SU-DHL-6 (cell line): ENCODE measurements at regions not wholly inside any gene's neighbourhood (a gene's known extent, or its start where the extent isn't known, plus 50 kb on each side); places are given as distances from the start of the nearest gene placed in this dataset.

Experiments used
- H2AFZ ChIP-seq: fragments of 200-600 bp; sonication (generic); 2 replicates; pipeline ENCODE4 v1.6.1; 2014; ENCODE audit warnings: low read depth, mild to moderate bottlenecking, moderate library complexity, mixed read lengths, antibody characterized with exemption, low read length; ENCODE audit not compliant: severe bottlenecking
- H3F3A ChIP-seq: fragments of 200-600 bp; shearing (Covaris generic); 2 replicates; pipeline ENCODE4 v1.6.0; 2016; ENCODE audit warnings: antibody characterized with exemption, mild to moderate bottlenecking; ENCODE audit not compliant: insufficient read depth
- H3K27ac ChIP-seq: fragments of 200-600 bp; sonication (generic); 2 replicates; pipeline ENCODE4 v1.5.1; 2016; ENCODE audit warnings: low read depth, mild to moderate bottlenecking, low read length, moderate library complexity, mixed read lengths
- H3K27me3 ChIP-seq: fragments of 200-600 bp; sonication (generic), shearing (Covaris generic); 2 replicates; pipeline ENCODE4 v1.6.0; 2014; ENCODE audit warnings: mild to moderate bottlenecking, low read length
- H3K36me3 ChIP-seq: fragments of 200-600 bp; sonication (generic); 2 replicates; pipeline ENCODE4 v1.6.1; 2014; ENCODE audit warnings: mild to moderate bottlenecking, low read length, mixed read lengths
- H3K4me2 ChIP-seq: fragments of 300-600, 200-600 bp; shearing (Covaris generic), sonication (generic); 2 replicates; pipeline ENCODE4 v1.6.0; 2014; ENCODE audit warnings: low read length, low read depth, mild to moderate bottlenecking; ENCODE audit not compliant: poor library complexity, severe bottlenecking
- H3K4me3 ChIP-seq: fragments of 200-600 bp; sonication (generic); 2 replicates; pipeline ENCODE4 v1.5.1; 2014; ENCODE audit warnings: antibody characterized with exemption, low read length, mild to moderate bottlenecking, mixed read lengths; ENCODE audit not compliant: insufficient read depth, poor library complexity, severe bottlenecking
- H3K79me2 ChIP-seq: fragments of 200-600 bp; sonication (generic); 2 replicates; pipeline ENCODE4 v1.6.1; 2014; ENCODE audit warnings: mild to moderate bottlenecking, low read length, moderate library complexity; ENCODE audit not compliant: insufficient read depth
- H3K9ac ChIP-seq: fragments of 200-600 bp; sonication (generic); 2 replicates; pipeline ENCODE4 v1.7.0; 2014; ENCODE audit warnings: mild to moderate bottlenecking, low read length
- H3K9me2 ChIP-seq: fragments of 200-600 bp; sonication (generic); replicated peaks from 2 replicates; pipeline ENCODE4 v1.6.1; 2014; ENCODE audit warnings: low read length; ENCODE audit not compliant: insufficient read depth
- H3K9me3 ChIP-seq: fragments of 200-600 bp; sonication (generic); 2 replicates; pipeline ENCODE4 v1.6.1; 2014; ENCODE audit warnings: low read length, mixed read lengths; ENCODE audit not compliant: insufficient read depth
- H4K20me1 ChIP-seq: fragments of 200-600 bp; sonication (generic); 2 replicates; pipeline ENCODE4 v1.6.1; 2014; ENCODE audit warnings: low read depth, mild to moderate bottlenecking, antibody characterized with exemption, low read length, moderate library complexity, mixed read lengths
- EZH2phosphoT487 ChIP-seq: fragments of 200-600 bp; sonication (generic), shearing (Covaris generic); conservative IDR thresholded peaks from 2 replicates; pipeline ENCODE4 v1.6.1; 2018; ENCODE audit warnings: mild to moderate bottlenecking, antibody characterized with exemption, low read length, moderate library complexity, mixed read lengths
- TF ChIP-seq, protein P1 (sequence below): fragments of 200-600 bp; sonication (generic); IDR thresholded peaks from one replicate; pipeline ENCODE4 v1.5.1; 2017; ENCODE audit warnings: antibody characterized with exemption, mild to moderate bottlenecking, low read length, moderate library complexity; ENCODE audit not compliant: insufficient read depth, poor library complexity, severe bottlenecking

DNA sequence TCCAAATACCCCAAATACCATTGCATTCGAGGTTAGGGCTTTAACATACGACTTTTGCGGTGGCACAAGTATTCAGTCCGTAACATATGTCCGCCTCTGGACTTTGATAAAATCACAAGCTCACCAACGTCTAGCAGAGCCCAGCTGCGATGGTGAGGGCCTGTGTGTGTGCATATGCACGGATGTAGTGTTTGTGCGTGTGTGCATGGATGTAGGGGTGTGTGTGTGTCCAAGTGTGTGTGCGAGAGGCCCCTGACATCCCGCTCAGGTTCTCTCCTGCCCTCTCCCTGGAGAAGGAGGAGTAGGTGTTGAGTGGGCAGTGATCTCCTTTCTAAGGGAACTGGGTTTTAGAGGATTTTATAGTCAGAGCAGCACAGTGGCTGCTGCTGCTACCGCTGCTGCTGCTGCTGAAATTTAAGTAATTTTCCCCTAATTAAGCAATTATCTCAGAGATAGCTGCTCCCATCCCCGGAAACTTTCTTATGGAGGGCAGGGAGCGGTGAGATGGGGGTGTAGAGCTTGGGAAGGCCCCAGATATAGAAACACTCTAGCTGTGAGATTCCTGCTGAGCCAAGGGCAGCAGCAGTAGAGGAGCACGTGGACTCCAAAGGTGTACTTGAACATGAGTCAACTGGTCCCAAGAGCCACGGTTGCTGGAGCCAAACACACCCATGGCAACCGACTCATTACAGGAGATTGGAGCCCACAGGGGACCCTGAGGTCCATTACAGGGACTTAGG, 121.7 kb upstream of the SDK2 start:
- TF ChIP-seq, protein P1, sequence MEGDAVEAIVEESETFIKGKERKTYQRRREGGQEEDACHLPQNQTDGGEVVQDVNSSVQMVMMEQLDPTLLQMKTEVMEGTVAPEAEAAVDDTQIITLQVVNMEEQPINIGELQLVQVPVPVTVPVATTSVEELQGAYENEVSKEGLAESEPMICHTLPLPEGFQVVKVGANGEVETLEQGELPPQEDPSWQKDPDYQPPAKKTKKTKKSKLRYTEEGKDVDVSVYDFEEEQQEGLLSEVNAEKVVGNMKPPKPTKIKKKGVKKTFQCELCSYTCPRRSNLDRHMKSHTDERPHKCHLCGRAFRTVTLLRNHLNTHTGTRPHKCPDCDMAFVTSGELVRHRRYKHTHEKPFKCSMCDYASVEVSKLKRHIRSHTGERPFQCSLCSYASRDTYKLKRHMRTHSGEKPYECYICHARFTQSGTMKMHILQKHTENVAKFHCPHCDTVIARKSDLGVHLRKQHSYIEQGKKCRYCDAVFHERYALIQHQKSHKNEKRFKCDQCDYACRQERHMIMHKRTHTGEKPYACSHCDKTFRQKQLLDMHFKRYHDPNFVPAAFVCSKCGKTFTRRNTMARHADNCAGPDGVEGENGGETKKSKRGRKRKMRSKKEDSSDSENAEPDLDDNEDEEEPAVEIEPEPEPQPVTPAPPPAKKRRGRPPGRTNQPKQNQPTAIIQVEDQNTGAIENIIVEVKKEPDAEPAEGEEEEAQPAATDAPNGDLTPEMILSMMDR: no peak
- no peak for TF ChIP-seq EZH2phosphoT487
- no peaks in the 10 kb centered on the region for H3K79me2 ChIP-seq
- no peaks in the 10 kb centered on the region for H3F3A ChIP-seq
- H2AFZ ChIP-seq: no peak overlapping the region
- no peaks in the 10 kb centered on the region for H3K9me2 ChIP-seq
- no peaks in the 10 kb centered on the region for H3K36me3 ChIP-seq
- H3K27me3 ChIP-seq: no peaks in the 10 kb centered on the region
- H3K9me3 ChIP-seq: no peaks in the 10 kb centered on the region
- H3K27ac ChIP-seq: no peak overlapping the region
- no peaks in the 10 kb centered on the region for H4K20me1 ChIP-seq
- no peak overlapping the region for H3K4me3 ChIP-seq
- H3K9ac ChIP-seq: no peak overlapping the region
- H3K4me2 ChIP-seq: no peak overlapping the region

DNA sequence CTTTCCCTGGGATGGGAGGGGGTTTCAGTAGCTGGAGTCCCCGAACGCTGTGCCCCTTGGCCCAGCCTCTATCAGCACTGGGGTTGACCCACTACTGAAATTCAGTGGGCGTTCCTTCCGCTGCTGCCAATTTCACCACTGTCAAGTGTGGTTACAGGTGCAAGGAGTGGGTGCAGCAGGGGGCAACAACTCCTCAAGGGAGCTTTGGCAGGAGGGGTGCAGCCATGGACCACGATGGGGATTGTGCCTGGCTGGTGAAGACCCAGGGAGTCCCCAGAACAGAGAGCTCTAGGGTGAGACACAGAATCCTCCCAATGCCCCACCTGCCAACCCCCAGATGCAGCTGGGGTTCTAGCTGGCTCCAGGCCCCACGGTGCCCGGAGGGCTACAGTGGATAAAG, 123.5 kb upstream of the SDK2 start:
- H3K36me3 ChIP-seq: no peaks in the 10 kb centered on the region
- H2AFZ ChIP-seq: no peak overlapping the region
- no peaks in the 10 kb centered on the region for H3K27me3 ChIP-seq
- no peaks in the 10 kb centered on the region for H3K9me2 ChIP-seq
- no peak overlapping the region for H3K4me2 ChIP-seq
- no peaks in the 10 kb centered on the region for H4K20me1 ChIP-seq
- TF ChIP-seq, protein P1: no peak
- TF ChIP-seq EZH2phosphoT487: no peak
- H3K27ac ChIP-seq: no peak overlapping the region
- no peaks in the 10 kb centered on the region for H3F3A ChIP-seq
- no peaks in the 10 kb centered on the region for H3K79me2 ChIP-seq
- H3K9me3 ChIP-seq: no peaks in the 10 kb centered on the region
- no peak overlapping the region for H3K4me3 ChIP-seq
- no peak overlapping the region for H3K9ac ChIP-seq

GRCh38 chr17:73768691-73769090, 124.4 kb upstream of the SDK2 start:
- H3K27me3 ChIP-seq: no peaks in the 10 kb centered on the region
- H3K79me2 ChIP-seq: no peaks in the 10 kb centered on the region
- no peaks in the 10 kb centered on the region for H3K9me3 ChIP-seq
- no peak overlapping the region for H3K4me3 ChIP-seq
- H3K36me3 ChIP-seq: no peaks in the 10 kb centered on the region
- H3K27ac ChIP-seq: no peak overlapping the region
- no peaks in the 10 kb centered on the region for H3K9me2 ChIP-seq
- H3K4me2 ChIP-seq: no peak overlapping the region
- TF ChIP-seq, protein P1: no peak
- no peak for TF ChIP-seq EZH2phosphoT487
- H2AFZ ChIP-seq: no peak overlapping the region
- H3F3A ChIP-seq: no peaks in the 10 kb centered on the region
- no peaks in the 10 kb centered on the region for H4K20me1 ChIP-seq
- H3K9ac ChIP-seq: no peak overlapping the region
